Germinal center (tissue), 1 donor: ENCODE measurements at regions not wholly inside any gene's neighbourhood (a gene's known extent, or its start where the extent isn't known, plus 50 kb on each side); places are given as distances from the start of the nearest gene placed in this dataset.

Source experiments
- DNase-seq: peaks from one replicate; pipeline ENCODE4 v3.0.0; 2012; ENCODE audit warnings: mixed read lengths, low spot score

DNA sequence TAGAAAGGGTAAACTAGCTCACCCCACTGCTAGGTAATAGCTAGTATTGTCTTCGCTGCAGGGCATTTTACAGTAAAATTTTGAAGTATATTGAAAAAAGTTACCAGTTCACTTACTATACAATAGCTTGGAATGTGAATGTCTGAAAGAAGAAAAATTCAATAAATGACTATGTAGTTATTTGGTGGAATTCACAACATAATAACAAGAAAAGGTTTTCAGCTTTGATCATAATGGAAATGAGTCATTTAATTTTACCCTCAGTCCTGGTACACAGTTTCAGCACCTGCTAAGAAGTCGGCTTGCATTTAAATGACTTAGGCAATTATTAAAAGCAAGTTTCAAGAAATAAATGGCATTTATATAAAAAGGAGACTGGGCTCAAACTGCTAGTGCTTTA lies 90.4 kb downstream of the NUP35 start:
- no peak for DNase-seq

DNA sequence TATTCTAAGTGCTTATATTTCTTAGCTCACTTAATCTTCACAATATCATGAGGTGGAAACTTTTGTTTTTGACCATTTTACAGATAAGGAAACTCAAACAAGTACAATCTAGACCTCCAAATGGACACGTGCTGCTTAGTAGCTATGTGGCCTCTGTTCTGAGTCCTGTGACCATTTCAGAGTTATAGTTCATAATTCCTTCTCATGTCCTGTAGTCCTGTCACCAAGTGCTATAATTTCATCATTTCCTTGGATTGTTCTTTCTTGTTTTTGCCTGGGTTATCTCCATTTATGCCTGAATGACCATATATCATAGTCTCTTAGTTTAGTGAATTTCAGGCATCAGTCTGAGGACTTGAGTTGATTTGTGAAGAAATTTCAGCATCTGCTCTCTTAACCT lies 91.7 kb downstream of the NUP35 start:
- no peak for DNase-seq

DNA sequence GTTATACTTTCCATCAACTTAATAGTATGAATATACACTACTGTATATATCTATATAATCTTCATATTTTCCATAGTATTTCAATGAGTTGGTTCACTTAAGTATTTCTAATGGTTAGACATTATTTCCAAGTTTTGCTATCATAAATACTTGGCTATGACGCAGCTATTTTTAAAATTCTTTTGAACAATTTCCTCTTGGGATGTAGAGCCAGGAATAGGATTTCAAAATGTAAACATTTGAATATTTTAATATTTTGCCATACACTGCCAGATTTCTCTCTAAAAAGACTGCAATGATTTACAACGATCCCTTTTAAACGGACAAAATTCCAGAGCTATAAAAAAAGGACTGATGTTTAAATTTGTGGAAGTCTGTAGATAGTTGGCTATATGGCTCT lies 95.6 kb downstream of the NUP35 start:
- DNase-seq, result no peak

- DNase-seq, result no peak
These were observed 98.5 kb downstream of the NUP35 start for GRCh38 chr2:183222751-183223150.

- no peak for DNase-seq
These were observed 100.7 kb downstream of the NUP35 start for GRCh38 chr2:183224948-183225347.

GRCh38 chr2:183227176-183227575 lies 102.9 kb downstream of the NUP35 start:
- no peak for DNase-seq

GRCh38 chr2:183229386-183229785 lies 105.1 kb downstream of the NUP35 start:
- DNase-seq, result no peak

DNA sequence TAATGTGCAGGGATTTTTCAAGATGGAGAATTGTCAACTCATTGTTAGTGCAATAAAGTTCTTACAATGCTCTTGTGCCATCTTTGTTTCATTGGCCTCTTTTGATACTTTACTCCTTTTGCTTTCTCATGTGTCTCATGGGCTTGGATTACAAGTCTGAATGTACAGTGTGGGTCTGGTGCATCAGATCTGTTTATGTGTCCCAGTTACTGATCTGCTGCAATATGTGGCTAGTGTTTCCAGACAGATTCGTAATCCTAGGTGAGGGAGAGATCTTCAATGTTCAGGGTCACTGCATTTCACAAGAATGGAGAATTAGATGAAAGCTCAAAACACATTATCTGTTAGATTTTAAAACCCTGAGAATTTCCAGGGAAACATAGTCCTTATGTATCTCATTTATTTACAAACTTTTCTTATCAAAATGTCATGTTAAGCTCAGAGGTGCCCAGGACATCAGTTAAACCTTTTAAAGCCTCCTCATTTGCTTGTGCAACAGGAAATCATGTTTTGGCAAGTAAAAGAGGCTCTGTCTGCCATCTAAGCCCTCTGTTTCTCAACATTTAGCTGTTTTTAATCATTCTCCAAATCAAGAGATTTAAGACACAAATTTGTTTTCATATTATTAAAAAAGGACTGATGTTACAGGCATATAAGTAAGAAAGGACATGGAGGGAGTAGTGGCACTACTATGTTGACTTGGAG lies 108.1 kb downstream of the NUP35 start:
- DNase-seq, result no peak

GRCh38 chr2:183242937-183243336 lies 118.7 kb downstream of the NUP35 start:
- no peak for DNase-seq

- DNase-seq, result no peak
These were observed 119.5 kb downstream of the NUP35 start for GRCh38 chr2:183243758-183244157.

GRCh38 chr2:183244300-183244844 lies 120.1 kb downstream of the NUP35 start:
- no peak for DNase-seq

DNA sequence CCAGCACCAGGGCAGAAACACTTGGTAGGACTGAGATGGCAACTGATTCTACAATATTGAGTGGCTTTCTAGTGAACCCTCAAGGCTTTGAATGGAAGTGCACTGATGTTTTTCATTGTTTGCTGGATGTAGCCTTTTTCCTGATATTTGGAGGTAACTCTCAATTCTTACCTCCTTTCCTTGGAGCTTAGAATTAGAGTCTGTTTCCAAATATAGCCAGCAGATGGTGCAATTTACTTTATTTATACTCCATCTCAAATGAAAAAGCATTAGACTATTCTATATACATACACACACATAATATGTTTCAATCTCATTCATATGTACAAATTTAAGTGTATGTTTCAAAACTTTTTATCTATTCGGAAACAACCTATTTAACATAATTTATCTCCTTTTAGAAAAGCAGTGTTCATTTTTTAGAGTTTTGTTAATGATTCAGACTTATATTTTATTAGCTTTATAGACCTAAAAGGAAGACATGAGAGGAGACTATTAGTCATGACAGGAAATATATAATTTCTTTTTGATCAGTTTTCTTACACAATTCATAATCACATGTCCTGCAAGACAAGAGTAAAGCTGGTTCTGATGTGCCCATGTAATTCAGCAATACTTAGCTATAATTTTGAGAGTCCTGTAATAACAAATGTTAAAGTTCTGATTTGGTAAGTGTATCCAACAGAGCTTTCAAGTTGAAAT lies 124.8 kb downstream of the NUP35 start:
- peak; percentile 11 for DNase-seq

GRCh38 chr2:183250061-183250460 lies 125.8 kb downstream of the NUP35 start:
- no peak for DNase-seq

DNA sequence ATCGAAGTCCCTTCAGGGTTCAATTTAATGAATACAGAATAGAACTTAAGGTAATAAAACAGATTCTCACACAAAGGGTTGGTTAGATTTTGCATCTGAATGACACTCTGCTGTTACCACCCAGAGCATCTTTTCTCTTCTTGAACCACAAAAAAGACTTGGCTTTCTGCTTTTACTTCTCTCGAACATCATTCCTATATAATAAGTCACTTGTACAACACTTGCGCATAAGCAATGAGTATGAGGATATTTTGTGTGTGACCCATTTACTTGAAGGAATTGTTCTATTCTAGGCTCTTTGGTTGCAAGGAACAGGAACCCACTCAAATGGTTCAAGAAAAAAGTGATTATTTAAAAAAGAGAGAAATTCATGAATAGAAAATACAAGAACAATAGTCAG lies 126.2 kb downstream of the NUP35 start:
- DNase-seq, result no peak

DNA sequence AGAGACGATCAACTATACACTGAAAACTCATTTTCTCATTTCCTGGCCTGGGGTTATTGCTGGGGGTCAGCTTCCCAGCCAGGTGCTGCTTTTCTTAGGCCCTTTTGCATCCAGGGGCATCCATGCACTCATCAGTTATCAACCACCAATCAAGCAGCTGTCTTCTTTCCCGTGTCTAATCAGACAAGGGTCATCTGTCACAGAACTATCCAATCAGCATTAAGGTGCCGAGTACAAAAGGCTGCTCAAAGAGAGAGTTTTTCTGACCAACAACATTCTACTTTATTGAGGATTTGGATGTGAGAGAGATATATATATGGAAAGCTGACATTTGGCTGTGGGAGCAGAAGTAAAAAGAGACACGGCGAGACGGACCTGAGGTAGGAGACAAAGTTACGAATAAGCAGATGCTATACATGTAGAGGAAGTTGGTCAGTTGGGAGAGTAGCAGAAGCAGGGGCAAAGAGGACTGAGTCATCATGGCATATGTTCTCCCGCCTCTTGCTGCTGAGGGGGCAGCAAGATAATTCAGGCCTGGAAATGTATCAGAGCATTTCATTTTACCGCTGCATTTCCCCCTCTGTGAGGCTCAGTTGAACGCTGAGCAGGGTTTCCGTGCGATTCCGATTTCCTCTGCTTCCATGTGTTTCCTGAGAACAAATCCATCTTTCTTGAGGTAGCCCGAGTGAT lies 129.3 kb downstream of the NUP35 start:
- DNase-seq, result no peak

GRCh38 chr2:183255411-183255810 lies 131.2 kb downstream of the NUP35 start:
- DNase-seq, result no peak

- DNase-seq, result no peak
These were observed 135.7 kb downstream of the NUP35 start for GRCh38 chr2:183259921-183260320.

- DNase-seq, result no peak
These were observed 136.3 kb downstream of the NUP35 start for GRCh38 chr2:183260527-183260926.

DNA sequence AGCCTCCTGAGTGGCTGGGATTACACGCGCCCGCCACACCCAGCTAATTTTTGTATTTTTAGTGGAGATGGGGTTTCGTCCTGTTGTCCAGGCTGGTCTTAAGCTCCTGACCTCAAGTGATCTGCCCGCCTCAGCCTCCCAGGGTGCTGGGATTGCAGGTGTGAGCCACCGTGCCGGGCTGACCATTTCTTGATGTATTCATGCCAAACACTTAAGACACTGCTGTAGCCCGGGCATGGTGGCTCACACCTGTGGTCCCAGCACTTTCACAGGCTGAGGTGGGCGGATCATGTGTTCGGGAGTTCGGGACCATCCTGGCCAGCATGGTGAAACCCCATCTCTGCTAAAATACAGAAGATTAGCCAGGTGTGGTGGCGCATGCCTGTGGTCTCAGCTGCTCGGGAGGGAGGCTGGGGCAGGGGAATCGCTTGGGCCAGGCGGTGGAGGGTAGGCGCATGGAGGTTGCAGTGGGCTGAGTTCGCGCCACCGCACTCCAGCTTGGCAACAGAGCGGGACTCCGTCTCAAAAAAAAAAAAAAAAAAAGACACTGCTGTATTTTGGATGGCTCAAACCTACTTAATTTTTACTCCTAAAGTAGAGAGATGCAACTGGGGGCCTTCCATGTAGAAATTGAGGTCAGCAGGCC lies 140.8 kb downstream of the NUP35 start:
- DNase-seq, result no peak

DNA sequence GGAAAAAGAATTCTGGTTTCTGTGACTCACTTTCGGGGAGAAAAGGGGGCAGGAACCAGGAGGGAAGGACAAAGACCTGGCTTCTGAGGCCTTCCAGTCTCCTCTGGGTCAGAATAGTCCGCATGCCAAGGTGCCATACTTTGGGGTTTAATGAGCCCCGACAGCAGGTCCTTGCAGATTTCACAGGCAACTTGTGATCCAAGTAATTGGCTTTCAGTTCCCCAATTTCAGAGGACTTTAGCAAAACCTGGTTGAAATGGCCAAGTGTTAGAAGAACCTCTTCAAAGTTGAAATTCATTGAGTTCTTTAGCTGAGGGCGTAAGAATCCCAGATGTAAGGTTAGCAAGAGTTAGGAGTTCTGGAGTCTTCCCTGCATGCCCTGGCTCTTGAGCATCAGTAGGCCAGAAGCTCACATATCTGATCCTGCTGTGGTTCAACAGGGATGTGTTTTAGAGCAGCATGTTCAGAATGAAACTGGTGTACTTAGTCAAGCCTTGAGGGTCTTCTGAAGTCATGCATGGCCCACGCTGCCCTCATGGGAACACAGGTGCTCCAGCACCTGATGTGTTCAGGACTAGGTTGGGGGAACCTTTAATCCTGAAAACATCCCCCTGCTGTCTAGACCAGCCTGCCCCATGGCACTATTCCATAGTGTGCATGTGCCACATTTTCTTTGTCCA lies 143.0 kb downstream of the NUP35 start:
- DNase-seq, result peak; percentile 3

DNA sequence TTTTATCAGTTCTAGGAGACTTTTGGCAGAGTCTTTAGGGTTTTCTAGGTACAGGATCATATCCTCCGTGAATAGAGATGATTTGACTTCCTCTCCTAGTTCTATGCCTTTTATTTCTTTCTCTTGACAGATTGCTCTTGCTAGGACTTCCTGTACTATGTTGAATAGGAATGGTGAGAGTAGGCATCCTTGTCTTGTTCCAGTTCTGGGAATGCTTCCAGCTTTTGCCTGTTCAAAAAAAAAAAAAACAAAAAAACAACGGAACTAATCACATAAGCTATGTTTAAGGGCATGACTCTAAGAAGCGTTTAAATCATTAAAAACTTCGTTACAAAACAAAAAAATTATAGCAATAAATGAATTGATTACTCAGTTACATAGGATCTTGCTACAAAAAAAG lies 145.7 kb downstream of the NUP35 start:
- DNase-seq, result no peak

DNA sequence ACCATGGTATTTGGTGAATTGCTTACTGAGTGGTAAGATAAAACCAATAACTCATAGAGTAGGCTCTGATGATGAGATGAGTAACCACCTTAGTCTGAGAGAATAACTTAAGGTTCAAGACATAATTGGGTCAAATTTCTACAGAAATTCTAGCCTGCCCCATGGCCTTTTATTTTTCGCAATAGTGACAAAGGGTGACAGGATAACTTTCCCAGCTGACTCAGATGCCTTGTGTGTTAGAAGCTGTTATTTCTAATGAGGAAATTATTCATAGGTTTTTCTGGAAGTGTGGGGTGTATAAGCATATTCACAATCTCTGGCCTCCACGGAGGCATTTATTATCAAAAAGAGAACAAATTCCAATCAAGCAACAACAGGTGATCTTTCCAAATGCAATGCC lies 159.0 kb downstream of the NUP35 start:
- DNase-seq, result no peak
